HCT116 (cell line): ENCODE measurements at regions not wholly inside any gene's neighbourhood (a gene's known extent, or its start where the extent isn't known, plus 50 kb on each side); places are given as distances from the start of the nearest gene placed in this dataset.

Experiments used
- ATAC-seq: fragments of 200-7000 bp; cut with Tn5 transposase; 2 replicates; pipeline ENCODE4 v1.9.1; 2020; ENCODE audit warnings: mild to moderate bottlenecking, moderate library complexity
- BruUV-seq: library from RNA; stranded (reverse); fragments of 400-500 nt; replicated peaks from 2 replicates; lab custom pipeline; 2021; lab: Mats Ljungman, UMichigan
- CTCF ChIA-PET: fragments of 300-600 bp; sonication (Branson Sonifier 250); formaldehyde crosslinking; loops from one replicate; lab custom pipeline; 2021; ENCODE audit warnings: antibody characterized with exemption; lab: Charles Lee
- POLR2A ChIA-PET: fragments of 300-600, 350-600 bp; sonication (Branson Sonifier 250); formaldehyde crosslinking; loops from one replicate; lab custom pipeline; 2021; ENCODE audit warnings: antibody characterized with exemption; lab: Charles Lee
- RAD21 ChIA-PET, 2 experiments: fragments of 300-600 bp; sonication (Branson Sonifier 250); formaldehyde crosslinking; loops; one replicate each; lab custom pipeline; 2023; ENCODE audit warnings: low total read pairs in 2 of 2; ENCODE audit not compliant: uncharacterized antibody in 2 of 2, unreplicated experiment in 2 of 2, low non-redundant PET in 1 of 2; lab: Charles Lee
- DNase-seq: peaks from one replicate; pipeline ENCODE4 v3.0.0-alpha.2; 2010; ENCODE audit warnings: low read depth, low spot score
- H2AFZ ChIP-seq: fragments of 200-600 bp; shearing (Covaris generic), sonication (generic); 2 replicates; pipeline ENCODE4 v1.6.1; 2017; ENCODE audit warnings: low read depth, mixed run types, mixed read lengths, antibody characterized with exemption, low read length; ENCODE audit not compliant: poor library complexity, severe bottlenecking
- H3K27ac ChIP-seq: 2 replicates; pipeline ENCODE4 v1.5.1; 2012; ENCODE audit warnings: low read depth, low read length
- H3K27me3 ChIP-seq: fragments of 200-600 bp; sonication (generic); 2 replicates; pipeline ENCODE4 v1.6.1; 2016; ENCODE audit warnings: mixed run types, low read length, mixed read lengths; ENCODE audit not compliant: insufficient read depth
- H3K36me3 ChIP-seq, 2 experiments: fragments of 200-500 bp in 1 of 2; fragments of 200-600 bp in 1 of 2; sonication (Bioruptor generic) in 1 of 2; sonication (generic) in 1 of 2; 2 replicates each; pipeline versions ENCODE4 v1.5.1 to v1.6.1; 2014 to 2016; ENCODE audit warnings: low read length in 2 of 2, inconsistent platforms in 1 of 2, mixed read lengths in 1 of 2, mixed run types in 1 of 2; ENCODE audit not compliant: insufficient read depth in 2 of 2, control insufficient read depth in 1 of 2
- H3K4me1 ChIP-seq, 2 experiments: fragments of 200-600 bp in 1 of 2; sonication (generic) in 1 of 2; 2 replicates each; pipeline versions ENCODE4 v1.5.1 to v1.6.1; 2012 to 2017; ENCODE audit warnings: low read length in 2 of 2, inconsistent platforms in 1 of 2, mild to moderate bottlenecking in 1 of 2, mixed read lengths in 1 of 2, mixed run types in 1 of 2, moderate library complexity in 1 of 2; ENCODE audit not compliant: insufficient read depth in 2 of 2, control insufficient read depth in 1 of 2
- H3K4me2 ChIP-seq: fragments of 200-600 bp; sonication (generic); 2 replicates; pipeline ENCODE4 v1.6.1; 2017; ENCODE audit warnings: mixed run types, low read length, mixed read lengths
- H3K4me3 ChIP-seq, 2 experiments: fragments of 200-600 bp in 1 of 2; sonication (generic) in 1 of 2; replicated peaks in 1 of 2; 2 replicates each; pipeline ENCODE4 v1.5.1; 2011 to 2016; ENCODE audit warnings: low read length in 2 of 2, control low read depth in 1 of 2, low read depth in 1 of 2, mild to moderate bottlenecking in 1 of 2, mixed read lengths in 1 of 2, mixed run types in 1 of 2
- H3K79me2 ChIP-seq: fragments of 200-600 bp; sonication (generic); 2 replicates; pipeline ENCODE4 v1.6.1; 2017; ENCODE audit warnings: mild to moderate bottlenecking, mixed run types, low read length, moderate library complexity, mixed read lengths; ENCODE audit not compliant: insufficient read depth
- H3K9ac ChIP-seq: fragments of 200-600 bp; sonication (generic); 2 replicates; pipeline ENCODE4 v1.6.1; 2016; ENCODE audit warnings: low read length, mixed read lengths
- H3K9me2 ChIP-seq: fragments of 200-600 bp; sonication (generic), shearing (Covaris generic); 2 replicates; pipeline ENCODE4 v1.6.1; 2017; ENCODE audit warnings: mixed run types, mild to moderate bottlenecking, moderate library complexity; ENCODE audit not compliant: insufficient read depth
- H3K9me3 ChIP-seq, 2 experiments: fragments of 200-500 bp in 1 of 2; fragments of 200-600 bp in 1 of 2; sonication (Bioruptor generic) in 1 of 2; sonication (generic) in 1 of 2; 2 replicates each; pipeline ENCODE4 v1.6.1; 2014 to 2017; ENCODE audit warnings: low read length in 2 of 2, mixed read lengths in 2 of 2, inconsistent platforms in 1 of 2, low read depth in 1 of 2, mild to moderate bottlenecking in 1 of 2, mixed run types in 1 of 2, moderate library complexity in 1 of 2; ENCODE audit not compliant: control insufficient read depth in 1 of 2, insufficient read depth in 1 of 2
- H4K20me1 ChIP-seq: fragments of 200-600 bp; sonication (generic), shearing (Covaris generic); 2 replicates; pipeline ENCODE4 v1.6.1; 2017; ENCODE audit warnings: mixed run types, mild to moderate bottlenecking, moderate library complexity; ENCODE audit not compliant: insufficient read depth
- CEBPB ChIP-seq: IDR thresholded peaks from 2 replicates; pipeline ENCODE4 v1.6.1; 2012; ENCODE audit warnings: low read depth
- FOSL1 ChIP-seq: IDR thresholded peaks from 2 replicates; pipeline ENCODE4 v1.6.1; 2012; ENCODE audit warnings: low read depth
- JUND ChIP-seq: IDR thresholded peaks from 2 replicates; pipeline ENCODE4 v1.6.1; 2012
- POLR2AphosphoS5 ChIP-seq: IDR thresholded peaks from 2 replicates; pipeline ENCODE4 v1.6.1; 2011; ENCODE audit warnings: mild to moderate bottlenecking, low read depth, low read length, moderate library complexity
- RAD21 ChIP-seq: IDR thresholded peaks from 2 replicates; pipeline ENCODE4 v1.6.1; 2012; ENCODE audit warnings: low read depth, mild to moderate bottlenecking
- SIN3A ChIP-seq: IDR thresholded peaks from 2 replicates; pipeline ENCODE4 v1.6.1; 2012; ENCODE audit warnings: low read depth
- SRF ChIP-seq: IDR thresholded peaks from 2 replicates; pipeline ENCODE4 v1.6.1; 2012; ENCODE audit warnings: low read depth
- TCF7L2 ChIP-seq: IDR thresholded peaks from 2 replicates; pipeline ENCODE4 v1.7.0; 2011; ENCODE audit warnings: borderline replicate concordance, inconsistent platforms; ENCODE audit not compliant: insufficient read depth, insufficient read length; ENCODE audit errors: extremely low read depth
- YY1 ChIP-seq: IDR thresholded peaks from 2 replicates; pipeline ENCODE4 v1.6.1; 2011; ENCODE audit warnings: low read length, low read depth, moderate library complexity, mild to moderate bottlenecking; ENCODE audit not compliant: insufficient replicate concordance; ENCODE audit errors: extremely low read depth
- ZFX ChIP-seq: fragments of 450-650 bp; IDR thresholded peaks from 2 replicates; pipeline ENCODE4 v1.6.1; 2017
- intact Hi-C: fragments of 100-400 bp; cut with micrococcal nuclease; formaldehyde crosslinking; loops from 2 replicates; pipeline ENCODE4 v1.10.0; 2022
- TF ChIP-seq, protein P1 (sequence below), 3 experiments: fragments of 200-600 bp in 1 of 3; sonication (generic) in 1 of 3; IDR thresholded peaks in 2 of 3; conservative IDR thresholded peaks in 1 of 3; 2 replicates each; pipeline ENCODE4 v1.5.1; 2012 to 2017; ENCODE audit warnings: low read depth in 2 of 3, low read length in 2 of 3, antibody characterized with exemption in 1 of 3, borderline replicate concordance in 1 of 3, control low read depth in 1 of 3, mild to moderate bottlenecking in 1 of 3, mixed read lengths in 1 of 3, mixed run types in 1 of 3, moderate library complexity in 1 of 3; ENCODE audit not compliant: insufficient read depth in 1 of 3
- TF ChIP-seq, protein P2 (sequence below): IDR thresholded peaks from 2 replicates; pipeline ENCODE4 v1.6.1; 2011; ENCODE audit warnings: mild to moderate bottlenecking, low read length, moderate library complexity; ENCODE audit not compliant: insufficient replicate concordance; ENCODE audit errors: extremely low read depth
- TF ChIP-seq, protein P3 (sequence below): IDR thresholded peaks from 2 replicates; pipeline ENCODE4 v1.6.1; 2012; ENCODE audit warnings: low read depth
- TF ChIP-seq, protein P4 (sequence below): IDR thresholded peaks from 2 replicates; pipeline ENCODE4 v1.6.1; 2012

DNA sequence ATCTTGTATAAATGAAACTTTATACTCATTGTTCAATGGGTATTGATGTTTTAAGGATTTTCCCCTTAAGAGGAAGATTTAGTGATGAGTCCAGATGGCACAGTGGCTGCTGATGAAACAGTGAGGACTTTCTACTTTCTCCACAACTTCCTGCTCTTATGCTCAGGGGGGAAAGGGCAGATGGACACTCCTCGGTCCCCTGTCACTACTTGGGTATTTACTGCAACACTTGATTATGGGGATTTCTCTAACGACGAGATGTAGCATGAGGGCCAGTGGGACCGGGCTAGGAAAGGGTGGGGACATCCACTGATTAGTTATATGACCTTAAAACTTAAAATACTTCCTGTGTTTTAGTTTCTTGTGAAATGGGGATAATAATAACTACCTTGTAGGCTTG is 146.1 kb upstream of the HMHB1 start:
- Histone ChIP-seq H3K79me2 (no peaks in the 10 kb centered on the region), H3K9me3 (no peaks in the 10 kb centered on the region; a peak in 1 of 4 replicates), H3K9me2 (no peaks in the 10 kb centered on the region), H3K9ac (no peak overlapping the region), H3K4me2 (no peak overlapping the region), H3K36me3 (no peaks in the 10 kb centered on the region), H3K4me3 (no peak overlapping the region), H3K27me3 (no peaks in the 10 kb centered on the region), H4K20me1 (no peaks in the 10 kb centered on the region), H3K4me1 (no peaks in the 10 kb centered on the region), H2AFZ (no peak overlapping the region), H3K27ac (no peak overlapping the region)
- RAD21 ChIA-PET: no interaction called here
- intact Hi-C loops: no loop called here
- TF ChIP-seq, protein P1, sequence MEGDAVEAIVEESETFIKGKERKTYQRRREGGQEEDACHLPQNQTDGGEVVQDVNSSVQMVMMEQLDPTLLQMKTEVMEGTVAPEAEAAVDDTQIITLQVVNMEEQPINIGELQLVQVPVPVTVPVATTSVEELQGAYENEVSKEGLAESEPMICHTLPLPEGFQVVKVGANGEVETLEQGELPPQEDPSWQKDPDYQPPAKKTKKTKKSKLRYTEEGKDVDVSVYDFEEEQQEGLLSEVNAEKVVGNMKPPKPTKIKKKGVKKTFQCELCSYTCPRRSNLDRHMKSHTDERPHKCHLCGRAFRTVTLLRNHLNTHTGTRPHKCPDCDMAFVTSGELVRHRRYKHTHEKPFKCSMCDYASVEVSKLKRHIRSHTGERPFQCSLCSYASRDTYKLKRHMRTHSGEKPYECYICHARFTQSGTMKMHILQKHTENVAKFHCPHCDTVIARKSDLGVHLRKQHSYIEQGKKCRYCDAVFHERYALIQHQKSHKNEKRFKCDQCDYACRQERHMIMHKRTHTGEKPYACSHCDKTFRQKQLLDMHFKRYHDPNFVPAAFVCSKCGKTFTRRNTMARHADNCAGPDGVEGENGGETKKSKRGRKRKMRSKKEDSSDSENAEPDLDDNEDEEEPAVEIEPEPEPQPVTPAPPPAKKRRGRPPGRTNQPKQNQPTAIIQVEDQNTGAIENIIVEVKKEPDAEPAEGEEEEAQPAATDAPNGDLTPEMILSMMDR (IDR thresholded peaks at IDR 0.05 in 2 of 3, conservative IDR thresholded peaks at IDR 0.05 in 1 of 3; ENCODE audit: borderline replicate concordance in 1 of 3, insufficient read depth in 1 of 3, low read depth in 2 of 3, low read length in 2 of 3): no peak
- TF ChIP-seq, protein P2, sequence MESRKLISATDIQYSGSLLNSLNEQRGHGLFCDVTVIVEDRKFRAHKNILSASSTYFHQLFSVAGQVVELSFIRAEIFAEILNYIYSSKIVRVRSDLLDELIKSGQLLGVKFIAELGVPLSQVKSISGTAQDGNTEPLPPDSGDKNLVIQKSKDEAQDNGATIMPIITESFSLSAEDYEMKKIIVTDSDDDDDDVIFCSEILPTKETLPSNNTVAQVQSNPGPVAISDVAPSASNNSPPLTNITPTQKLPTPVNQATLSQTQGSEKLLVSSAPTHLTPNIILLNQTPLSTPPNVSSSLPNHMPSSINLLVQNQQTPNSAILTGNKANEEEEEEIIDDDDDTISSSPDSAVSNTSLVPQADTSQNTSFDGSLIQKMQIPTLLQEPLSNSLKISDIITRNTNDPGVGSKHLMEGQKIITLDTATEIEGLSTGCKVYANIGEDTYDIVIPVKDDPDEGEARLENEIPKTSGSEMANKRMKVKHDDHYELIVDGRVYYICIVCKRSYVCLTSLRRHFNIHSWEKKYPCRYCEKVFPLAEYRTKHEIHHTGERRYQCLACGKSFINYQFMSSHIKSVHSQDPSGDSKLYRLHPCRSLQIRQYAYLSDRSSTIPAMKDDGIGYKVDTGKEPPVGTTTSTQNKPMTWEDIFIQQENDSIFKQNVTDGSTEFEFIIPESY: no peak
- TF ChIP-seq TCF7L2: no peak
- TF ChIP-seq POLR2AphosphoS5: no peak
- TF ChIP-seq YY1: no peak
- no peak for TF ChIP-seq CEBPB
- TF ChIP-seq, protein P3, sequence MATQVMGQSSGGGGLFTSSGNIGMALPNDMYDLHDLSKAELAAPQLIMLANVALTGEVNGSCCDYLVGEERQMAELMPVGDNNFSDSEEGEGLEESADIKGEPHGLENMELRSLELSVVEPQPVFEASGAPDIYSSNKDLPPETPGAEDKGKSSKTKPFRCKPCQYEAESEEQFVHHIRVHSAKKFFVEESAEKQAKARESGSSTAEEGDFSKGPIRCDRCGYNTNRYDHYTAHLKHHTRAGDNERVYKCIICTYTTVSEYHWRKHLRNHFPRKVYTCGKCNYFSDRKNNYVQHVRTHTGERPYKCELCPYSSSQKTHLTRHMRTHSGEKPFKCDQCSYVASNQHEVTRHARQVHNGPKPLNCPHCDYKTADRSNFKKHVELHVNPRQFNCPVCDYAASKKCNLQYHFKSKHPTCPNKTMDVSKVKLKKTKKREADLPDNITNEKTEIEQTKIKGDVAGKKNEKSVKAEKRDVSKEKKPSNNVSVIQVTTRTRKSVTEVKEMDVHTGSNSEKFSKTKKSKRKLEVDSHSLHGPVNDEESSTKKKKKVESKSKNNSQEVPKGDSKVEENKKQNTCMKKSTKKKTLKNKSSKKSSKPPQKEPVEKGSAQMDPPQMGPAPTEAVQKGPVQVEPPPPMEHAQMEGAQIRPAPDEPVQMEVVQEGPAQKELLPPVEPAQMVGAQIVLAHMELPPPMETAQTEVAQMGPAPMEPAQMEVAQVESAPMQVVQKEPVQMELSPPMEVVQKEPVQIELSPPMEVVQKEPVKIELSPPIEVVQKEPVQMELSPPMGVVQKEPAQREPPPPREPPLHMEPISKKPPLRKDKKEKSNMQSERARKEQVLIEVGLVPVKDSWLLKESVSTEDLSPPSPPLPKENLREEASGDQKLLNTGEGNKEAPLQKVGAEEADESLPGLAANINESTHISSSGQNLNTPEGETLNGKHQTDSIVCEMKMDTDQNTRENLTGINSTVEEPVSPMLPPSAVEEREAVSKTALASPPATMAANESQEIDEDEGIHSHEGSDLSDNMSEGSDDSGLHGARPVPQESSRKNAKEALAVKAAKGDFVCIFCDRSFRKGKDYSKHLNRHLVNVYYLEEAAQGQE: no peak
- no peak for TF ChIP-seq SIN3A
- TF ChIP-seq JUND: no peak
- no peak for TF ChIP-seq RAD21
- no peak for TF ChIP-seq SRF
- TF ChIP-seq ZFX: no peak
- no peak for TF ChIP-seq FOSL1
- TF ChIP-seq, protein P4, sequence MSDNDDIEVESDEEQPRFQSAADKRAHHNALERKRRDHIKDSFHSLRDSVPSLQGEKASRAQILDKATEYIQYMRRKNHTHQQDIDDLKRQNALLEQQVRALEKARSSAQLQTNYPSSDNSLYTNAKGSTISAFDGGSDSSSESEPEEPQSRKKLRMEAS: no peak
- ATAC-seq (no peak), DNase-seq (no peak)
- no TSS peak for BruUV-seq
- POLR2A ChIA-PET: no interaction called here
- CTCF ChIA-PET: no interaction called here
